ENCODE measurements at regions not wholly inside any gene's neighbourhood (a gene's known extent, or its start where the extent isn't known, plus 50 kb on each side); places are given as distances from the start of the nearest gene placed in this dataset.

- no peaks in the 10 kb centered on the region for H3K36me3 ChIP-seq
- no peak overlapping the region for H3K4me3 ChIP-seq
- intact Hi-C loops (cut with DNase I) = no loop called here
Observed at GRCh38 chr4:180528003-180528402, 1715.2 kb upstream of the TENM3 start.

GRCh38 chr4:180530787-180531186 lies 1712.4 kb upstream of the TENM3 start:
- Histone ChIP-seq H3K27ac (no peak overlapping the region), H3K27me3 (no peaks in the 10 kb centered on the region), H3K4me3 (no peak overlapping the region), H3K9me3 (no peaks in the 10 kb centered on the region), H3K4me1 (no peaks in the 10 kb centered on the region), H3K36me3 (no peaks in the 10 kb centered on the region)
- no peak for DNase-seq (ENCODE audit: extremely low spot score in 2 of 2)
- TF ChIP-seq CTCF (IDR thresholded peaks at IDR 0.05) (no peak), POLR2AphosphoS5 (IDR thresholded peaks at IDR 0.05; ENCODE audit: insufficient read depth in 1 of 2, low read depth in 1 of 2) (no peak), POLR2A (IDR thresholded peaks at IDR 0.05) (no peak)
- intact Hi-C loops (cut with DNase I) = no loop called here

More at GRCh38 chr4:180528003-180528402, 1715.2 kb upstream of the TENM3 start:
- DNase-seq (ENCODE audit: extremely low spot score in 2 of 2) = no peak
- no peaks in the 10 kb centered on the region for H3K4me1 ChIP-seq
- no peak overlapping the region for H3K27ac ChIP-seq
- TF ChIP-seq POLR2A (IDR thresholded peaks at IDR 0.05) (no peak), CTCF (IDR thresholded peaks at IDR 0.05) (no peak), POLR2AphosphoS5 (IDR thresholded peaks at IDR 0.05; ENCODE audit: insufficient read depth in 1 of 2, low read depth in 1 of 2) (no peak)
- no peaks in the 10 kb centered on the region for H3K9me3 ChIP-seq
- H3K27me3 ChIP-seq = no peaks in the 10 kb centered on the region

- no peaks in the 10 kb centered on the region for H3K9me3 ChIP-seq
- H3K36me3 ChIP-seq = no peaks in the 10 kb centered on the region
- no peak for DNase-seq (ENCODE audit: extremely low spot score in 2 of 2)
- no peak overlapping the region for H3K27ac ChIP-seq
- intact Hi-C loops (cut with DNase I) = no loop called here
- TF ChIP-seq POLR2A (IDR thresholded peaks at IDR 0.05) (no peak), POLR2AphosphoS5 (IDR thresholded peaks at IDR 0.05; ENCODE audit: insufficient read depth in 1 of 2, low read depth in 1 of 2) (no peak), CTCF (IDR thresholded peaks at IDR 0.05) (no peak)
- no peaks in the 10 kb centered on the region for H3K27me3 ChIP-seq
- no peak overlapping the region for H3K4me3 ChIP-seq
- no peaks in the 10 kb centered on the region for H3K4me1 ChIP-seq
Observed at GRCh38 chr4:180532691-180533090, 1710.5 kb upstream of the TENM3 start.

- H3K27ac ChIP-seq = no peak overlapping the region
- no peak for DNase-seq (ENCODE audit: extremely low spot score in 2 of 2)
- H3K27me3 ChIP-seq = no peaks in the 10 kb centered on the region
- no peaks in the 10 kb centered on the region for H3K9me3 ChIP-seq
- intact Hi-C loops (cut with DNase I) = no loop called here
- H3K4me3 ChIP-seq = no peak overlapping the region
- H3K4me1 ChIP-seq = no peaks in the 10 kb centered on the region
- no peak for TF ChIP-seq POLR2A (IDR thresholded peaks at IDR 0.05)
- TF ChIP-seq CTCF (IDR thresholded peaks at IDR 0.05) = no peak
- TF ChIP-seq POLR2AphosphoS5 (IDR thresholded peaks at IDR 0.05; ENCODE audit: insufficient read depth in 1 of 2, low read depth in 1 of 2) = no peak
- no peaks in the 10 kb centered on the region for H3K36me3 ChIP-seq
Observed at GRCh38 chr4:180538384-180539057, 1704.7 kb upstream of the TENM3 start.

GRCh38 chr4:180539284-180539683 lies 1703.9 kb upstream of the TENM3 start:
- Histone ChIP-seq H3K4me3 (no peak overlapping the region), H3K36me3 (no peaks in the 10 kb centered on the region), H3K4me1 (no peaks in the 10 kb centered on the region), H3K27ac (no peak overlapping the region), H3K9me3 (no peaks in the 10 kb centered on the region), H3K27me3 (no peaks in the 10 kb centered on the region)
- TF ChIP-seq POLR2A (IDR thresholded peaks at IDR 0.05) (no peak), CTCF (IDR thresholded peaks at IDR 0.05) (no peak), POLR2AphosphoS5 (IDR thresholded peaks at IDR 0.05; ENCODE audit: insufficient read depth in 1 of 2, low read depth in 1 of 2) (no peak)
- intact Hi-C loops (cut with DNase I) = no loop called here
- no peak for DNase-seq (ENCODE audit: extremely low spot score in 2 of 2)

Measured in vagina (tissue), 2 donors.